MM.1S (cell line): ENCODE measurements at regions not wholly inside any gene's neighbourhood (a gene's known extent, or its start where the extent isn't known, plus 50 kb on each side); places are given as distances from the start of the nearest gene placed in this dataset.

ENCODE experiments used
- DNase-seq: peaks from one replicate; pipeline ENCODE4 v3.0.0-alpha.2; 2015
- H2AFZ ChIP-seq: fragments of 300-600 bp; sonication (generic); 2 replicates; pipeline ENCODE4 v1.6.0; 2016; ENCODE audit warnings: antibody characterized with exemption, low read length
- H3F3A ChIP-seq: fragments of 300-600 bp; sonication (generic); 2 replicates; pipeline ENCODE4 v1.6.1; 2016; ENCODE audit warnings: mild to moderate bottlenecking, antibody characterized with exemption, low read length, moderate library complexity, mixed read lengths; ENCODE audit not compliant: insufficient read depth
- H3K27ac ChIP-seq: fragments of 300-600 bp; sonication (generic); 2 replicates; pipeline ENCODE4 v1.5.1; 2016; ENCODE audit warnings: mild to moderate bottlenecking, low read length
- H3K27me3 ChIP-seq: fragments of 300-600 bp; sonication (generic); replicated peaks from 2 replicates; pipeline ENCODE4 v1.6.0; 2016; ENCODE audit warnings: low read length; ENCODE audit not compliant: insufficient read depth
- H3K36me3 ChIP-seq: fragments of 300-600 bp; sonication (generic); replicated peaks from 2 replicates; pipeline ENCODE4 v1.6.1; 2016; ENCODE audit warnings: mild to moderate bottlenecking, low read length, mixed read lengths; ENCODE audit not compliant: insufficient read depth
- H3K4me1 ChIP-seq: fragments of 300-600 bp; sonication (generic); 2 replicates; pipeline ENCODE4 v1.6.1; 2016; ENCODE audit warnings: low read length, mixed read lengths
- H3K4me2 ChIP-seq: fragments of 300-600 bp; sonication (generic); 2 replicates; pipeline ENCODE4 v1.6.0; 2016; ENCODE audit warnings: low read depth, low read length
- H3K4me3 ChIP-seq: fragments of 300-600 bp; sonication (generic); 2 replicates; pipeline ENCODE4 v1.5.1; 2016; ENCODE audit warnings: low read length, mixed read lengths
- H3K79me2 ChIP-seq: fragments of 300-600 bp; sonication (generic); 2 replicates; pipeline ENCODE4 v1.6.1; 2016; ENCODE audit warnings: mixed run types, low read length, mixed read lengths
- H3K9ac ChIP-seq: fragments of 300-600 bp; sonication (generic); 2 replicates; pipeline ENCODE4 v1.6.1; 2016; ENCODE audit warnings: low read length, mixed read lengths
- H3K9me2 ChIP-seq: fragments of 300-600 bp; sonication (generic); replicated peaks from 2 replicates; pipeline ENCODE4 v1.6.1; 2016; ENCODE audit warnings: mild to moderate bottlenecking, low read length, mixed read lengths; ENCODE audit not compliant: insufficient read depth
- H3K9me3 ChIP-seq: fragments of 300-600 bp; sonication (generic); replicated peaks from 2 replicates; pipeline ENCODE4 v1.6.1; 2016; ENCODE audit warnings: mild to moderate bottlenecking, low read length, mixed read lengths; ENCODE audit not compliant: insufficient read depth
- H4K20me1 ChIP-seq: fragments of 300-600 bp; sonication (generic); 2 replicates; pipeline ENCODE4 v1.6.1; 2016; ENCODE audit warnings: mild to moderate bottlenecking, low read length, moderate library complexity, mixed read lengths; ENCODE audit not compliant: insufficient read depth
- CTCF ChIP-seq: fragments of 300-600 bp; sonication (generic); IDR thresholded peaks from 2 replicates; pipeline ENCODE4 v1.5.1; 2016; ENCODE audit warnings: antibody characterized with exemption, low read length, mixed read lengths
- EZH2 ChIP-seq: fragments of 300-600 bp; sonication (generic); optimal IDR thresholded peaks from 2 replicates; pipeline ENCODE3; 2017; ENCODE audit warnings: low read depth, mild to moderate bottlenecking, antibody characterized with exemption, low read length, mixed read lengths
- EZH2phosphoT487 ChIP-seq: fragments of 300-600 bp; sonication (generic); IDR thresholded peaks from 2 replicates; pipeline ENCODE4 v1.6.1; 2018; ENCODE audit warnings: antibody characterized with exemption, low read length

- TF ChIP-seq CTCF (no peak), EZH2phosphoT487 (no peak), EZH2 (no peak)
- no peaks in the 10 kb centered on the region for H3K9me3 ChIP-seq
- no peaks in the 10 kb centered on the region for H3K36me3 ChIP-seq
- no peaks in the 10 kb centered on the region for H4K20me1 ChIP-seq
- DNase-seq = no peak
- H3K9me2 ChIP-seq = no peaks in the 10 kb centered on the region
- no peak overlapping the region for H3K9ac ChIP-seq
- H3K4me3 ChIP-seq = no peak overlapping the region
- no peak overlapping the region for H3K27ac ChIP-seq
- H3K4me2 ChIP-seq = no peak overlapping the region
- no peaks in the 10 kb centered on the region for H3K27me3 ChIP-seq
- H3K4me1 ChIP-seq = no peaks in the 10 kb centered on the region
- H3K79me2 ChIP-seq = no peaks in the 10 kb centered on the region
- H3F3A ChIP-seq = no peaks in the 10 kb centered on the region
- H2AFZ ChIP-seq = no peak overlapping the region
Measured at GRCh38 chr1:240714568-240715292, 102.8 kb upstream of the GREM2 start.

GRCh38 chr1:240712014-240712731 lies 100.2 kb upstream of the GREM2 start:
- no peak overlapping the region for H3K4me2 ChIP-seq
- H3K9me3 ChIP-seq = no peaks in the 10 kb centered on the region
- no peaks in the 10 kb centered on the region for H3K79me2 ChIP-seq
- H3K36me3 ChIP-seq = no peaks in the 10 kb centered on the region
- H3K9me2 ChIP-seq = no peaks in the 10 kb centered on the region
- H3K27me3 ChIP-seq = no peaks in the 10 kb centered on the region
- H3K27ac ChIP-seq = no peak overlapping the region
- H3F3A ChIP-seq = no peaks in the 10 kb centered on the region
- no peak overlapping the region for H3K9ac ChIP-seq
- TF ChIP-seq CTCF (no peak), EZH2phosphoT487 (no peak), EZH2 (no peak)
- no peak for DNase-seq
- H2AFZ ChIP-seq = no peak overlapping the region
- no peak overlapping the region for H3K4me3 ChIP-seq
- no peaks in the 10 kb centered on the region for H4K20me1 ChIP-seq
- H3K4me1 ChIP-seq = no peaks in the 10 kb centered on the region

GRCh38 chr1:240711020-240711419 lies 99.1 kb upstream of the GREM2 start:
- TF ChIP-seq CTCF = no peak
- TF ChIP-seq EZH2phosphoT487 = no peak
- TF ChIP-seq EZH2 = no peak
- Histone ChIP-seq H3F3A (no peaks in the 10 kb centered on the region), H3K9me3 (no peaks in the 10 kb centered on the region), H4K20me1 (no peaks in the 10 kb centered on the region), H3K79me2 (no peaks in the 10 kb centered on the region), H3K27ac (no peak overlapping the region), H3K9me2 (no peaks in the 10 kb centered on the region), H3K36me3 (no peaks in the 10 kb centered on the region), H2AFZ (no peak overlapping the region), H3K4me1 (no peaks in the 10 kb centered on the region), H3K4me3 (no peak overlapping the region), H3K4me2 (no peak overlapping the region), H3K27me3 (no peaks in the 10 kb centered on the region), H3K9ac (no peak overlapping the region)
- no peak for DNase-seq
